Endodermal cell (in vitro differentiated cells): ENCODE measurements at regions not wholly inside any gene's neighbourhood (a gene's known extent, or its start where the extent isn't known, plus 50 kb on each side); places are given as distances from the start of the nearest gene placed in this dataset.

Experiments
- DNase-seq: peaks from one replicate; pipeline ENCODE4 v3.0.0-alpha.2; 2017
- H3K27ac ChIP-seq: 2 replicates; pipeline ENCODE4 v1.5.1; 2013; ENCODE audit warnings: mild to moderate bottlenecking, low read depth, low read length, moderate library complexity
- H3K27me3 ChIP-seq: 2 replicates; pipeline ENCODE4 v1.6.1; 2013; ENCODE audit warnings: mild to moderate bottlenecking, low read length, moderate library complexity; ENCODE audit not compliant: insufficient read depth, control insufficient read depth, poor library complexity, severe bottlenecking
- H3K36me3 ChIP-seq: 2 replicates; pipeline ENCODE4 v1.7.0; 2013; ENCODE audit warnings: mild to moderate bottlenecking, low read length, moderate library complexity; ENCODE audit not compliant: control insufficient read depth, insufficient read depth
- H3K4me1 ChIP-seq: one replicate; pipeline ENCODE4 v1.7.0; 2013; ENCODE audit warnings: low read length; ENCODE audit not compliant: control insufficient read depth, insufficient read depth
- H3K4me3 ChIP-seq: 2 replicates; pipeline ENCODE4 v1.5.1; 2013; ENCODE audit warnings: mild to moderate bottlenecking, low read length, moderate library complexity
- H3K9ac ChIP-seq: 2 replicates; pipeline ENCODE4 v1.6.1; 2013; ENCODE audit warnings: mild to moderate bottlenecking, low read length, moderate library complexity; ENCODE audit not compliant: poor library complexity, severe bottlenecking; ENCODE audit errors: extremely low read depth
- H3K9me3 ChIP-seq: 2 replicates; pipeline ENCODE4 v1.6.1; 2013; ENCODE audit warnings: mild to moderate bottlenecking, low read length, moderate library complexity; ENCODE audit not compliant: control insufficient read depth
- H3K27ac Mint-ChIP-seq: 2 replicates; pipeline ENCODE4 v1.8.0; 2020; ENCODE audit warnings: mixed read lengths
- H3K27me3 Mint-ChIP-seq: 2 replicates; pipeline ENCODE4 v1.8.0; 2021; ENCODE audit warnings: mild to moderate bottlenecking, mixed read lengths; ENCODE audit not compliant: insufficient read depth
- H3K36me3 Mint-ChIP-seq: 2 replicates; pipeline ENCODE4 v1.8.0; 2020; ENCODE audit warnings: low read depth, mixed read lengths
- H3K4me1 Mint-ChIP-seq: 2 replicates; pipeline ENCODE4 v1.8.0; 2020; ENCODE audit warnings: mixed read lengths
- H3K4me3 Mint-ChIP-seq: 2 replicates; pipeline ENCODE4 v1.8.0; 2020; ENCODE audit warnings: mild to moderate bottlenecking, moderate library complexity, mixed read lengths
- H3K9me3 Mint-ChIP-seq: 2 replicates; pipeline ENCODE4 v1.8.0; 2020; ENCODE audit warnings: mild to moderate bottlenecking, mixed read lengths
- CTCF ChIP-seq: fragments of 200-600 bp; sonication (generic); conservative IDR thresholded peaks from 2 replicates; pipeline ENCODE4 v1.5.0; 2021; ENCODE audit warnings: antibody characterized with exemption, mild to moderate bottlenecking
- WGBS, 2 experiments: methylation state at CpG; one replicate each; pipeline versions ENCODE4 v1.1.5 to v1.1.7; 2013; ENCODE audit warnings: missing lambda C conversion rate in 2 of 2, mixed read lengths in 1 of 2; ENCODE audit not compliant: insufficient coverage in 1 of 2, insufficient read length in 1 of 2; 5-methylcytosine and 5-hydroxymethylcytosine counted together

- Mint-ChIP-seq H3K27me3 (no peaks in the 10 kb centered on the region), H3K36me3 (no peaks in the 10 kb centered on the region), H3K4me3 (no peak overlapping the region), H3K4me1 (no peaks in the 10 kb centered on the region), H3K9me3 (peaks cover 15% of the 10 kb centered on the region), H3K27ac (no peak overlapping the region)
- Histone ChIP-seq H3K27ac (no peak overlapping the region), H3K36me3 (no peaks in the 10 kb centered on the region), H3K4me1 (no peaks in the 10 kb centered on the region), H3K9me3 (peaks cover 10% of the 10 kb centered on the region), H3K4me3 (no peak overlapping the region), H3K9ac (no peak overlapping the region), H3K27me3 (no peaks in the 10 kb centered on the region)
- DNase-seq = no peak
- no peak for TF ChIP-seq CTCF
These were observed 212.6 kb upstream of the LCORL start for GRCh38 chr4:18234108-18234507.

GRCh38 chr4:18231726-18232125 lies 210.2 kb upstream of the LCORL start:
- no peak overlapping the region for H3K4me3 ChIP-seq
- no peaks in the 10 kb centered on the region for H3K36me3 Mint-ChIP-seq
- no peak overlapping the region for H3K27ac ChIP-seq
- no peak for TF ChIP-seq CTCF
- H3K4me1 ChIP-seq = no peaks in the 10 kb centered on the region
- no peak for DNase-seq
- no peak overlapping the region for H3K4me3 Mint-ChIP-seq
- 80% methylated on average over 1 of the region's 1 CpG; no CpG with 5 or more reads in 1 of the 2 experiments for WGBS, 2 experiments
- H3K9ac ChIP-seq = no peak overlapping the region
- peaks cover 17% of the 10 kb centered on the region for H3K9me3 ChIP-seq
- peaks cover 36% of the 10 kb centered on the region for H3K9me3 Mint-ChIP-seq
- no peak overlapping the region for H3K27ac Mint-ChIP-seq
- peaks cover 1% of the 10 kb centered on the region for H3K27me3 Mint-ChIP-seq
- H3K36me3 ChIP-seq = no peaks in the 10 kb centered on the region
- H3K27me3 ChIP-seq = no peaks in the 10 kb centered on the region
- H3K4me1 Mint-ChIP-seq = no peaks in the 10 kb centered on the region

GRCh38 chr4:18227880-18228279 lies 206.3 kb upstream of the LCORL start:
- TF ChIP-seq CTCF = no peak
- H3K36me3 Mint-ChIP-seq = no peaks in the 10 kb centered on the region
- H3K27ac ChIP-seq = no peak overlapping the region
- H3K27ac Mint-ChIP-seq = no peak overlapping the region
- H3K9me3 Mint-ChIP-seq = peaks cover 41% of the 10 kb centered on the region
- no peak overlapping the region for H3K4me3 Mint-ChIP-seq
- 73% methylated on average over 1 of the region's 1 CpG; no CpG with 5 or more reads in 1 of the 2 experiments for WGBS, 2 experiments
- H3K27me3 Mint-ChIP-seq = peaks cover 1% of the 10 kb centered on the region
- H3K36me3 ChIP-seq = no peaks in the 10 kb centered on the region
- no peak overlapping the region for H3K4me3 ChIP-seq
- DNase-seq = no peak
- no peak overlapping the region for H3K9ac ChIP-seq
- no peaks in the 10 kb centered on the region for H3K27me3 ChIP-seq
- H3K4me1 ChIP-seq = no peaks in the 10 kb centered on the region
- peaks cover 17% of the 10 kb centered on the region for H3K9me3 ChIP-seq
- H3K4me1 Mint-ChIP-seq = no peaks in the 10 kb centered on the region
